ENCODE measurements at regions not wholly inside any gene's neighbourhood (a gene's known extent, or its start where the extent isn't known, plus 50 kb on each side); places are given as distances from the start of the nearest gene placed in this dataset.
A peak's percentile ranks its signal among the peaks of the same experiment; 100 is the strongest.

GRCh38 chr14:34246206-34246605, 215.8 kb downstream of the SPTSSA start:
- no peak for DNase-seq

- DNase-seq = no peak
Measured at GRCh38 chr14:34243401-34243800, 218.6 kb downstream of the SPTSSA start.

- no peak for DNase-seq
Measured at GRCh38 chr14:34243001-34243400, 219.0 kb downstream of the SPTSSA start.

GRCh38 chr14:34241185-34241711, 220.8 kb downstream of the SPTSSA start:
- DNase-seq = no peak

GRCh38 chr14:34238610-34239009, 223.4 kb downstream of the SPTSSA start:
- no peak for DNase-seq

GRCh38 chr14:34237677-34238076, 224.4 kb downstream of the SPTSSA start:
- no peak for DNase-seq

GRCh38 chr14:34237081-34237480, 225.0 kb downstream of the SPTSSA start:
- DNase-seq = no peak

GRCh38 chr14:34235643-34236300, 226.3 kb downstream of the SPTSSA start:
- no peak for DNase-seq

GRCh38 chr14:34234258-34234657, 227.8 kb downstream of the SPTSSA start:
- peak in 1 of 3 donors; percentile 38 for DNase-seq

GRCh38 chr14:34233619-34234018, 228.4 kb downstream of the SPTSSA start:
- no peak for DNase-seq

- DNase-seq = no peak
Measured at GRCh38 chr14:34232790-34233189, 229.2 kb downstream of the SPTSSA start.

GRCh38 chr14:34231626-34232025, 230.4 kb downstream of the SPTSSA start:
- peak; percentile 53 to 80 (median 57) for DNase-seq

- no peak for DNase-seq
Measured at GRCh38 chr14:34229140-34229539, 232.9 kb downstream of the SPTSSA start.

- DNase-seq = no peak
Measured at GRCh38 chr14:34228650-34228976, 233.4 kb downstream of the SPTSSA start.

- peak; percentile 62 to 87 (median 83) for DNase-seq
Measured at GRCh38 chr14:34227834-34228649, 234.0 kb downstream of the SPTSSA start.

GRCh38 chr14:34224221-34224620, 237.8 kb downstream of the SPTSSA start:
- DNase-seq = no peak

- no peak for DNase-seq
Measured at GRCh38 chr14:34223373-34224148, 238.5 kb downstream of the SPTSSA start.

GRCh38 chr14:34222867-34223266, 239.2 kb downstream of the SPTSSA start:
- DNase-seq = no peak

GRCh38 chr14:34222122-34222521, 239.9 kb downstream of the SPTSSA start:
- no peak for DNase-seq

- no peak for DNase-seq
Measured at GRCh38 chr14:34220921-34221320, 241.1 kb downstream of the SPTSSA start.

- DNase-seq = no peak
Measured at GRCh38 chr14:34220378-34220706, 241.7 kb downstream of the SPTSSA start.

- no peak for DNase-seq
Measured at GRCh38 chr14:34219661-34220377, 242.2 kb downstream of the SPTSSA start.
